GM23338 (cell line): ENCODE measurements at regions not wholly inside any gene's neighbourhood (a gene's known extent, or its start where the extent isn't known, plus 50 kb on each side); places are given as distances from the start of the nearest gene placed in this dataset.

Experiments
- CREB1 ChIP-seq: fragments of 250-450 bp; sonication (Bioruptor Pico); IDR thresholded peaks from 2 replicates; pipeline ENCODE4 v1.5.0; 2020; ENCODE audit warnings: low read depth, mild to moderate bottlenecking, moderate library complexity
- CTCF ChIP-seq, 2 experiments: fragments of 200-600 bp in 1 of 2; sonication (generic) in 1 of 2; conservative IDR thresholded peaks; 2 replicates each; pipeline versions ENCODE4 v1.5.1 to v1.6.1; 2016 to 2017; ENCODE audit warnings: antibody characterized with exemption in 2 of 2, low read depth in 2 of 2, mild to moderate bottlenecking in 2 of 2, moderate library complexity in 1 of 2
- ETS1 ChIP-seq: IDR thresholded peaks from 2 replicates; pipeline ENCODE4 v1.6.1; 2016; ENCODE audit warnings: antibody characterized with exemption
- EZH2 ChIP-seq: fragments of 200-600 bp; sonication (generic); IDR thresholded peaks from one replicate; pipeline ENCODE4 v1.8.0; 2017; ENCODE audit warnings: antibody characterized with exemption, mild to moderate bottlenecking, low read depth; ENCODE audit not compliant: unreplicated experiment
- EZH2phosphoT487 ChIP-seq: fragments of 200-600 bp; sonication (generic); IDR thresholded peaks from one replicate; pipeline ENCODE4 v1.8.1; 2018; ENCODE audit warnings: antibody characterized with exemption; ENCODE audit not compliant: unreplicated experiment
- POLR2AphosphoS5 ChIP-seq: IDR thresholded peaks from 2 replicates; pipeline ENCODE4 v1.6.1; 2016; ENCODE audit warnings: antibody characterized with exemption, low read depth
- REST ChIP-seq: IDR thresholded peaks from one replicate; pipeline ENCODE4 v1.6.1; 2018; ENCODE audit warnings: antibody characterized with exemption; ENCODE audit not compliant: unreplicated experiment
- STAT1 ChIP-seq: IDR thresholded peaks from one replicate; pipeline ENCODE4 v1.6.1; 2016; ENCODE audit warnings: antibody characterized with exemption; ENCODE audit not compliant: unreplicated experiment
- TF ChIP-seq, protein P1 (sequence below): fragments of 250-450 bp; sonication (Bioruptor Pico); IDR thresholded peaks from 2 replicates; pipeline ENCODE4 v1.5.0; 2020; ENCODE audit warnings: mild to moderate bottlenecking, moderate library complexity

GRCh38 chr17:79269620-79270019 lies 195.0 kb downstream of the ENGASE start:
- no peak for TF ChIP-seq CTCF (conservative IDR thresholded peaks at IDR 0.05; ENCODE audit: low read depth in 2 of 2)
- TF ChIP-seq POLR2AphosphoS5: no peak
- TF ChIP-seq ETS1: no peak
- TF ChIP-seq EZH2: no peak
- no peak for TF ChIP-seq EZH2phosphoT487
- no peak for TF ChIP-seq REST
- TF ChIP-seq STAT1: no peak
- TF ChIP-seq, protein P1, sequence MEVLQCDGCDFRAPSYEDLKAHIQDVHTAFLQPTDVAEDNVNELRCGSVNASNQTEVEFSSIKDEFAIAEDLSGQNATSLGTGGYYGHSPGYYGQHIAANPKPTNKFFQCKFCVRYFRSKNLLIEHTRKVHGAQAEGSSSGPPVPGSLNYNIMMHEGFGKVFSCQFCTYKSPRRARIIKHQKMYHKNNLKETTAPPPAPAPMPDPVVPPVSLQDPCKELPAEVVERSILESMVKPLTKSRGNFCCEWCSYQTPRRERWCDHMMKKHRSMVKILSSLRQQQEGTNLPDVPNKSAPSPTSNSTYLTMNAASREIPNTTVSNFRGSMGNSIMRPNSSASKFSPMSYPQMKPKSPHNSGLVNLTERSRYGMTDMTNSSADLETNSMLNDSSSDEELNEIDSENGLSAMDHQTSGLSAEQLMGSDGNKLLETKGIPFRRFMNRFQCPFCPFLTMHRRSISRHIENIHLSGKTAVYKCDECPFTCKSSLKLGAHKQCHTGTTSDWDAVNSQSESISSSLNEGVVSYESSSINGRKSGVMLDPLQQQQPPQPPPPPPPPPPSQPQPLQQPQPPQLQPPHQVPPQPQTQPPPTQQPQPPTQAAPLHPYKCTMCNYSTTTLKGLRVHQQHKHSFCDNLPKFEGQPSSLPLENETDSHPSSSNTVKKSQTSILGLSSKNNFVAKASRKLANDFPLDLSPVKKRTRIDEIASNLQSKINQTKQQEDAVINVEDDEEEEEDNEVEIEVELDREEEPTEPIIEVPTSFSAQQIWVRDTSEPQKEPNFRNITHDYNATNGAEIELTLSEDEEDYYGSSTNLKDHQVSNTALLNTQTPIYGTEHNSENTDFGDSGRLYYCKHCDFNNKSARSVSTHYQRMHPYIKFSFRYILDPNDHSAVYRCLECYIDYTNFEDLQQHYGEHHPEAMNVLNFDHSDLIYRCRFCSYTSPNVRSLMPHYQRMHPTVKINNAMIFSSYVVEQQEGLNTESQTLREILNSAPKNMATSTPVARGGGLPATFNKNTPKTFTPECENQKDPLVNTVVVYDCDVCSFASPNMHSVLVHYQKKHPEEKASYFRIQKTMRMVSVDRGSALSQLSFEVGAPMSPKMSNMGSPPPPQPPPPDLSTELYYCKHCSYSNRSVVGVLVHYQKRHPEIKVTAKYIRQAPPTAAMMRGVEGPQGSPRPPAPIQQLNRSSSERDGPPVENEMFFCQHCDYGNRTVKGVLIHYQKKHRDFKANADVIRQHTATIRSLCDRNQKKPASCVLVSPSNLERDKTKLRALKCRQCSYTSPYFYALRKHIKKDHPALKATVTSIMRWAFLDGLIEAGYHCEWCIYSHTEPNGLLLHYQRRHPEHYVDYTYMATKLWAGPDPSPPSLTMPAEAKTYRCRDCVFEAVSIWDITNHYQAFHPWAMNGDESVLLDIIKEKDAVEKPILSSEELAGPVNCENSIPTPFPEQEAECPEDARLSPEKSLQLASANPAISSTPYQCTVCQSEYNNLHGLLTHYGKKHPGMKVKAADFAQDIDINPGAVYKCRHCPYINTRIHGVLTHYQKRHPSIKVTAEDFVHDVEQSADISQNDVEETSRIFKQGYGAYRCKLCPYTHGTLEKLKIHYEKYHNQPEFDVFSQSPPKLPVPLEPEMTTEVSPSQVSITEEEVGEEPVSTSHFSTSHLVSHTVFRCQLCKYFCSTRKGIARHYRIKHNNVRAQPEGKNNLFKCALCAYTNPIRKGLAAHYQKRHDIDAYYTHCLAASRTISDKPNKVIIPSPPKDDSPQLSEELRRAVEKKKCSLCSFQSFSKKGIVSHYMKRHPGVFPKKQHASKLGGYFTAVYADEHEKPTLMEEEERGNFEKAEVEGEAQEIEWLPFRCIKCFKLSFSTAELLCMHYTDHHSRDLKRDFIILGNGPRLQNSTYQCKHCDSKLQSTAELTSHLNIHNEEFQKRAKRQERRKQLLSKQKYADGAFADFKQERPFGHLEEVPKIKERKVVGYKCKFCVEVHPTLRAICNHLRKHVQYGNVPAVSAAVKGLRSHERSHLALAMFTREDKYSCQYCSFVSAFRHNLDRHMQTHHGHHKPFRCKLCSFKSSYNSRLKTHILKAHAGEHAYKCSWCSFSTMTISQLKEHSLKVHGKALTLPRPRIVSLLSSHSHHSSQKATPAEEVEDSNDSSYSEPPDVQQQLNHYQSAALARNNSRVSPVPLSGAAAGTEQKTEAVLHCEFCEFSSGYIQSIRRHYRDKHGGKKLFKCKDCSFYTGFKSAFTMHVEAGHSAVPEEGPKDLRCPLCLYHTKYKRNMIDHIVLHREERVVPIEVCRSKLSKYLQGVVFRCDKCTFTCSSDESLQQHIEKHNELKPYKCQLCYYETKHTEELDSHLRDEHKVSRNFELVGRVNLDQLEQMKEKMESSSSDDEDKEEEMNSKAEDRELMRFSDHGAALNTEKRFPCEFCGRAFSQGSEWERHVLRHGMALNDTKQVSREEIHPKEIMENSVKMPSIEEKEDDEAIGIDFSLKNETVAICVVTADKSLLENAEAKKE (CRISPR knock-in tag): no peak
- TF ChIP-seq CREB1 (CRISPR knock-in tag): no peak
